IMR-90 (cell line): ENCODE measurements at regions not wholly inside any gene's neighbourhood (a gene's known extent, or its start where the extent isn't known, plus 50 kb on each side); places are given as distances from the start of the nearest gene placed in this dataset.

Experiments
- ATAC-seq: fragments of 200-7000 bp; cut with Tn5 transposase; 2 replicates; pipeline ENCODE4 v1.9.1; 2020; ENCODE audit warnings: low read depth, mild to moderate bottlenecking, moderate library complexity
- BruUV-seq: library from RNA; stranded (reverse); fragments of 400-500 nt; replicated peaks from 2 replicates; lab custom pipeline; 2021; lab: Mats Ljungman, UMichigan
- CTCF ChIA-PET: fragments of 300-600 bp; formaldehyde crosslinking; extraction: SDS; loops from one replicate; lab custom pipeline; 2021; ENCODE audit warnings: antibody characterized with exemption; lab: Yijun Ruan, JAX
- POLR2A ChIA-PET: fragments of 300-600 bp; sonication (Branson Sonifier 250); formaldehyde crosslinking; loops from one replicate; lab custom pipeline; 2022; ENCODE audit warnings: antibody characterized with exemption; ENCODE audit not compliant: unreplicated experiment; lab: Charles Lee
- DNase-seq: peaks from one replicate; pipeline ENCODE4 v3.0.0; 2013
- H2AFZ ChIP-seq: replicated peaks from 2 replicates; pipeline ENCODE3; 2013; ENCODE audit warnings: low read length, mild to moderate bottlenecking; ENCODE audit not compliant: poor library complexity
- H2AK5ac ChIP-seq: 2 replicates; pipeline ENCODE4 v1.6.1; 2013; ENCODE audit warnings: low read depth, low read length, inconsistent platforms
- H2AK9ac ChIP-seq: replicated peaks from 2 replicates; pipeline ENCODE3; 2013; ENCODE audit warnings: mild to moderate bottlenecking, low read depth, low read length, moderate library complexity; ENCODE audit not compliant: poor library complexity
- H2BK120ac ChIP-seq: 2 replicates; pipeline ENCODE4 v1.6.1; 2013; ENCODE audit warnings: low read depth, low read length, inconsistent platforms
- H2BK15ac ChIP-seq: 3 replicates; pipeline ENCODE4 v1.6.1; 2013; ENCODE audit warnings: low read depth, low read length, inconsistent platforms
- H2BK20ac ChIP-seq: 2 replicates; pipeline ENCODE4 v1.6.1; 2013; ENCODE audit warnings: low read depth, mild to moderate bottlenecking, inconsistent platforms, low read length, moderate library complexity
- H2BK5ac ChIP-seq: 2 replicates; pipeline ENCODE4 v1.6.1; 2013; ENCODE audit warnings: mild to moderate bottlenecking, low read depth, low read length, inconsistent platforms; ENCODE audit not compliant: poor library complexity, severe bottlenecking
- H3K14ac ChIP-seq: replicated peaks from 2 replicates; pipeline ENCODE4 v1.6.1; 2013; ENCODE audit warnings: low read depth, low read length, inconsistent platforms
- H3K18ac ChIP-seq: 2 replicates; pipeline ENCODE4 v1.6.1; 2013; ENCODE audit warnings: low read depth, low read length, control low read depth
- H3K23ac ChIP-seq: 2 replicates; pipeline ENCODE4 v1.6.1; 2013; ENCODE audit warnings: low read depth, low read length, inconsistent platforms
- H3K27ac ChIP-seq: 2 replicates; pipeline ENCODE4 v1.5.1; 2013; ENCODE audit warnings: mild to moderate bottlenecking, control low read depth, low read length; ENCODE audit not compliant: insufficient read depth
- H3K27me3 ChIP-seq: 2 replicates; pipeline ENCODE4 v1.6.1; 2013; ENCODE audit warnings: low read length; ENCODE audit not compliant: control insufficient read depth, insufficient read depth
- H3K36me3 ChIP-seq: 2 replicates; pipeline ENCODE4 v1.6.1; 2013; ENCODE audit warnings: low read length, mixed read lengths; ENCODE audit not compliant: control insufficient read depth, insufficient read depth
- H3K4ac ChIP-seq: 2 replicates; pipeline ENCODE4 v1.6.1; 2013; ENCODE audit warnings: low read depth, low read length, inconsistent platforms
- H3K4me1 ChIP-seq: 2 replicates; pipeline ENCODE4 v1.6.1; 2013; ENCODE audit warnings: low read length, mixed read lengths; ENCODE audit not compliant: control insufficient read depth, insufficient read depth
- H3K4me2 ChIP-seq: 2 replicates; pipeline ENCODE4 v1.6.1; 2013; ENCODE audit warnings: low read depth, mild to moderate bottlenecking, control low read depth, low read length, moderate library complexity
- H3K4me3 ChIP-seq: 2 replicates; pipeline ENCODE4 v1.5.1; 2013; ENCODE audit warnings: low read depth, mild to moderate bottlenecking, control low read depth, low read length, moderate library complexity; ENCODE audit not compliant: insufficient read depth
- H3K56ac ChIP-seq: 2 replicates; pipeline ENCODE4 v1.6.1; 2013; ENCODE audit warnings: low read length, inconsistent platforms; ENCODE audit not compliant: insufficient read depth; ENCODE audit errors: extremely low read depth
- H3K79me1 ChIP-seq, 2 experiments: 2 replicates each; pipeline ENCODE4 v1.6.1; 2013; ENCODE audit warnings: low read length in 2 of 2, inconsistent platforms in 1 of 2, low read depth in 1 of 2
- H3K9ac ChIP-seq: 2 replicates; pipeline ENCODE4 v1.6.1; 2013; ENCODE audit warnings: low read depth, low read length, control low read depth
- H3K9me1 ChIP-seq: 2 replicates; pipeline ENCODE4 v1.6.1; 2013; ENCODE audit warnings: low read length, inconsistent platforms; ENCODE audit not compliant: insufficient read depth
- H3K9me3 ChIP-seq: 2 replicates; pipeline ENCODE4 v1.6.1; 2013; ENCODE audit warnings: low read length; ENCODE audit not compliant: control insufficient read depth, insufficient read depth
- H4K20me1 ChIP-seq: 2 replicates; pipeline ENCODE4 v1.6.1; 2013; ENCODE audit warnings: low read length, inconsistent platforms; ENCODE audit not compliant: insufficient read depth
- H4K5ac ChIP-seq: 2 replicates; pipeline ENCODE4 v1.6.1; 2013; ENCODE audit warnings: mild to moderate bottlenecking, low read depth, low read length, control low read depth
- H4K8ac ChIP-seq, 2 experiments: 2 replicates each; pipeline ENCODE4 v1.6.1; 2013; ENCODE audit warnings: low read depth in 2 of 2, low read length in 2 of 2, control low read depth in 1 of 2, inconsistent platforms in 1 of 2
- H4K91ac ChIP-seq: 2 replicates; pipeline ENCODE4 v1.6.1; 2013; ENCODE audit warnings: low read depth, low read length, inconsistent platforms; ENCODE audit not compliant: insufficient read depth
- CHD1 ChIP-seq: IDR thresholded peaks from 2 replicates; pipeline ENCODE4 v1.6.1; 2012; ENCODE audit warnings: low read depth, low read length, improper control_type of control experiment
- FOS ChIP-seq: fragments of 150-350 bp; IDR thresholded peaks from 2 replicates; pipeline ENCODE4 v1.6.1; 2016; ENCODE audit warnings: low read depth, low read length
- RCOR1 ChIP-seq: IDR thresholded peaks from 2 replicates; pipeline ENCODE4 v1.6.1; 2012; ENCODE audit warnings: mild to moderate bottlenecking, low read length, improper control_type of control experiment; ENCODE audit not compliant: insufficient replicate concordance
- USF2 ChIP-seq: fragments of 150-350 bp; IDR thresholded peaks from 2 replicates; pipeline ENCODE4 v1.6.1; 2017; ENCODE audit warnings: mild to moderate bottlenecking, antibody characterized with exemption, low read length, low read depth
- WGBS, 2 experiments: methylation state at CpG; one replicate each; pipeline versions ENCODE4 v1.1.5 to v1.1.7; 2013; ENCODE audit warnings: missing lambda C conversion rate in 2 of 2; ENCODE audit not compliant: insufficient read length in 1 of 2; ENCODE audit errors: extremely low coverage in 2 of 2; 5-methylcytosine and 5-hydroxymethylcytosine counted together
- dilution Hi-C: fragments of 300-500 bp; cut with HindIII; formaldehyde crosslinking; loops from one replicate; pipeline ENCODE4 v1.14.3; 2018; ENCODE audit warnings: low sequenced_read_pairs; ENCODE audit not compliant: unreplicated experiment
- in situ Hi-C: fragments of 300-500 bp; cut with MboI; formaldehyde crosslinking; loops from 3 replicates; pipeline ENCODE4 v1.14.3; 2019; ENCODE audit warnings: low sequenced_read_pairs, inconsistent platforms, mixed read lengths
- intact Hi-C: fragments of 100-400 bp; cut with micrococcal nuclease; formaldehyde crosslinking; loops from 2 replicates; pipeline ENCODE4 v1.10.0; 2022

GRCh38 chr11:134633276-134633675, 221.2 kb upstream of the B3GAT1 start:
- H3K4me2 ChIP-seq = no peak overlapping the region
- DNase-seq (no peak), ATAC-seq (no peak)
- H3K27ac ChIP-seq = no peak overlapping the region
- POLR2A ChIA-PET = no interaction called here
- no peak overlapping the region for H2BK5ac ChIP-seq
- no peak overlapping the region for H2BK15ac ChIP-seq
- no peak overlapping the region for H3K23ac ChIP-seq
- WGBS, 2 experiments = 80% methylated on average over 1 of the region's 6 CpGs; no CpG with 5 or more reads in 1 of the 2 experiments
- H3K79me1 ChIP-seq = no peaks in the 10 kb centered on the region
- no peak overlapping the region for H4K5ac ChIP-seq
- intact Hi-C loops = no loop called here
- no peak overlapping the region for H2AK5ac ChIP-seq
- in situ Hi-C loops = no loop called here
- H3K14ac ChIP-seq = no peak overlapping the region
- no peak overlapping the region for H2AK9ac ChIP-seq
- dilution Hi-C loops = no loop called here
- peaks cover 47% of the 10 kb centered on the region for H3K9me3 ChIP-seq
- H3K4me1 ChIP-seq = no peaks in the 10 kb centered on the region
- no peak overlapping the region for H3K18ac ChIP-seq
- H2BK120ac ChIP-seq = no peak overlapping the region
- H4K91ac ChIP-seq = no peak overlapping the region
- TF ChIP-seq CHD1 (no peak), RCOR1 (no peak), USF2 (no peak), FOS (no peak)
- no peaks in the 10 kb centered on the region for H4K20me1 ChIP-seq
- no peak overlapping the region for H3K4ac ChIP-seq
- H2AFZ ChIP-seq = no peak overlapping the region
- no peak overlapping the region for H4K8ac ChIP-seq
- H2BK20ac ChIP-seq = no peak overlapping the region
- no peaks in the 10 kb centered on the region for H3K9me1 ChIP-seq
- no peak overlapping the region for H3K56ac ChIP-seq
- CTCF ChIA-PET = no interaction called here
- H3K27me3 ChIP-seq = no peaks in the 10 kb centered on the region
- BruUV-seq = no TSS peak
- no peak overlapping the region for H3K9ac ChIP-seq
- no peaks in the 10 kb centered on the region for H3K36me3 ChIP-seq
- H3K4me3 ChIP-seq = no peak overlapping the region
